Lower leg skin (tissue), 4 donors: ENCODE measurements at regions not wholly inside any gene's neighbourhood (a gene's known extent, or its start where the extent isn't known, plus 50 kb on each side); places are given as distances from the start of the nearest gene placed in this dataset.

Experiments
- DNase-seq, 2 donors: peaks; one replicate each; pipeline ENCODE4 v3.0.0-alpha.2; 2019; ENCODE audit warnings: low spot score in 2 of 2
- H3K4me3 ChIP-seq: fragments of 200-600 bp; sonication (generic); 2 replicates; pipeline ENCODE4 v1.5.1; 2017; ENCODE audit warnings: mild to moderate bottlenecking, low read depth; ENCODE audit not compliant: poor library complexity, severe bottlenecking
- POLR2A ChIP-seq, 2 donors: fragments of 450-650 bp; IDR thresholded peaks; one replicate each; pipeline ENCODE4 v1.6.1; 2016 to 2017; ENCODE audit warnings: antibody characterized with exemption in 2 of 2, mild to moderate bottlenecking in 1 of 2, moderate library complexity in 1 of 2
- WGBS, 2 donors: methylation state at CpG; one replicate each; pipeline ENCODE4 v1.1.5; 2018; 5-methylcytosine and 5-hydroxymethylcytosine counted together
- intact Hi-C: fragments of 100-400 bp; cut with DNase I; formaldehyde crosslinking; loops from one replicate; pipeline ENCODE4 v1.15.0; 2023; ENCODE audit warnings: low total_unique reads
- TF ChIP-seq, protein P1 (sequence below), 3 donors: fragments of 450-650 bp; IDR thresholded peaks; one replicate each; pipeline ENCODE4 v1.5.1; 2016; ENCODE audit warnings: antibody characterized with exemption in 3 of 3, mild to moderate bottlenecking in 3 of 3, moderate library complexity in 2 of 3

DNA sequence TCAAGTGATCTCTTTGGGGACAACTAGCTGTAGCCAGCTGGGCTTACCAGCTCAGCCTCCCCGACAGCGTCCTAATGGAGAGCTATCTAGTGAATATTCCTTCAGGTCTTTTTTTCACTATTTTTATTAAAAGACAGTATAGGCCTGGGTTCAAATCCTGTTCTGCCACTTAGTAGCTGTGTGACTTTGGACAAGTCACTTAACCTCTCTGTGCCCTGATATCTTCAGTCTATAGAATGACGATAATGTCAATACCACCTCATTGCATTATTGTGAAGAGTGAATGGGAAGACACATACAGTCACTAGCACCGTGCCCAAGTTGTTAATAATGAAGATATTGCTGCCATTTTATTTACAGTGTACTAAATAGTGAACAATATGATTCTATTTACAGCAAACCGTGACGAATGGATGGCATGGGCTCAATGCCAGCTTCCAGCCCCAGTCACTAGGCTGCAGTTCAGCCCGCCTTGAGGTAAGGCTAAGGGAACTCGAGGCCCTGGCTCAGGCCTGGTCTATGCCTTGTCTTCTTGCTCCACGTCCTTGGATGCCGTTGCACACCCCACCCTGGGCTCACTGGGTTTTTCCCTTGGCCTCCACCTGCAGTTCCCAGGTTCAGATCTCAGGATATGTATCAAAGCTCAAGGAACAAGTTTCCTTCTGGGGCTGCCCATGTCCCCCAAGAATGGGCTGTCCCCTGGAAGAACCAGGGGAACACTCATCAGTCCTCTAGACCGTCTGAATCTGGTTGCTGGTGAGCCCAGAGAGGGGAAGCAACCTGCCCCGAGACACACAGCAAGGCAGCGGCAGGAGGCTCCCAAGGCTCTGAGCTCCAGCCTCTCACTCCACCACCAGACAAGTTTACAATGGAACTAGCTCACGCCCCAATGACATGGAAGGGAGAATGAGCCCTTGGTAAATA lies 95.4 kb upstream of the TNRC6C start:
- intact Hi-C loops = no loop called here
- no peak for DNase-seq
- no peak for TF ChIP-seq POLR2A (IDR thresholded peaks at IDR 0.05)
- TF ChIP-seq, protein P1, sequence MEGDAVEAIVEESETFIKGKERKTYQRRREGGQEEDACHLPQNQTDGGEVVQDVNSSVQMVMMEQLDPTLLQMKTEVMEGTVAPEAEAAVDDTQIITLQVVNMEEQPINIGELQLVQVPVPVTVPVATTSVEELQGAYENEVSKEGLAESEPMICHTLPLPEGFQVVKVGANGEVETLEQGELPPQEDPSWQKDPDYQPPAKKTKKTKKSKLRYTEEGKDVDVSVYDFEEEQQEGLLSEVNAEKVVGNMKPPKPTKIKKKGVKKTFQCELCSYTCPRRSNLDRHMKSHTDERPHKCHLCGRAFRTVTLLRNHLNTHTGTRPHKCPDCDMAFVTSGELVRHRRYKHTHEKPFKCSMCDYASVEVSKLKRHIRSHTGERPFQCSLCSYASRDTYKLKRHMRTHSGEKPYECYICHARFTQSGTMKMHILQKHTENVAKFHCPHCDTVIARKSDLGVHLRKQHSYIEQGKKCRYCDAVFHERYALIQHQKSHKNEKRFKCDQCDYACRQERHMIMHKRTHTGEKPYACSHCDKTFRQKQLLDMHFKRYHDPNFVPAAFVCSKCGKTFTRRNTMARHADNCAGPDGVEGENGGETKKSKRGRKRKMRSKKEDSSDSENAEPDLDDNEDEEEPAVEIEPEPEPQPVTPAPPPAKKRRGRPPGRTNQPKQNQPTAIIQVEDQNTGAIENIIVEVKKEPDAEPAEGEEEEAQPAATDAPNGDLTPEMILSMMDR (IDR thresholded peaks at IDR 0.05) = no peak

DNA sequence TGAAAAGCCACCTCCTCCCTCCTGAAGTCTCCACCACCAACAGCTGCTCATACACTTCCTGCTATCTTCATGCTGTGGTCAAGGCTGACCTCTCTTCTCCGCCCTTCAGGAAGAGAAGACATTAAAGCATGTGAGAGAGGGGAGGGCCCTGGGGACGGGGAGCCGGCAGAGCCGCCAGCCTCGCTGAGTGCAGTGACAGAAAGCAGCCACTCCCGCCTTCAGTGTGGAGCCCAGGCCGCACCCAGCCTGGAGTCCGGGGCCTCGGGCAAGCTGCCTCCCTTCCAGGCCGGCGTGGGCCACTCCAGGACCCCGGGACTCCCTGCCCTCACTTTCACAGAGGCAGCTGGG lies 94.7 kb upstream of the TNRC6C start:
- no peak for TF ChIP-seq POLR2A (IDR thresholded peaks at IDR 0.05)
- TF ChIP-seq, protein P1 (IDR thresholded peaks at IDR 0.05) = no peak
- intact Hi-C loops = no loop called here
- DNase-seq = peak in 1 of 2 donors; percentile 43
- H3K4me3 ChIP-seq = no peak overlapping the region
- 13 to 14% methylated on average over 7 to 12 of the region's 12 CpGs for WGBS, 2 donors

More for the DNA sequence above, 95.4 kb upstream of the TNRC6C start:
- no peak overlapping the region for H3K4me3 ChIP-seq
- WGBS, 2 donors = 67 to 78% methylated on average over 14 of the region's 14 CpGs

DNA sequence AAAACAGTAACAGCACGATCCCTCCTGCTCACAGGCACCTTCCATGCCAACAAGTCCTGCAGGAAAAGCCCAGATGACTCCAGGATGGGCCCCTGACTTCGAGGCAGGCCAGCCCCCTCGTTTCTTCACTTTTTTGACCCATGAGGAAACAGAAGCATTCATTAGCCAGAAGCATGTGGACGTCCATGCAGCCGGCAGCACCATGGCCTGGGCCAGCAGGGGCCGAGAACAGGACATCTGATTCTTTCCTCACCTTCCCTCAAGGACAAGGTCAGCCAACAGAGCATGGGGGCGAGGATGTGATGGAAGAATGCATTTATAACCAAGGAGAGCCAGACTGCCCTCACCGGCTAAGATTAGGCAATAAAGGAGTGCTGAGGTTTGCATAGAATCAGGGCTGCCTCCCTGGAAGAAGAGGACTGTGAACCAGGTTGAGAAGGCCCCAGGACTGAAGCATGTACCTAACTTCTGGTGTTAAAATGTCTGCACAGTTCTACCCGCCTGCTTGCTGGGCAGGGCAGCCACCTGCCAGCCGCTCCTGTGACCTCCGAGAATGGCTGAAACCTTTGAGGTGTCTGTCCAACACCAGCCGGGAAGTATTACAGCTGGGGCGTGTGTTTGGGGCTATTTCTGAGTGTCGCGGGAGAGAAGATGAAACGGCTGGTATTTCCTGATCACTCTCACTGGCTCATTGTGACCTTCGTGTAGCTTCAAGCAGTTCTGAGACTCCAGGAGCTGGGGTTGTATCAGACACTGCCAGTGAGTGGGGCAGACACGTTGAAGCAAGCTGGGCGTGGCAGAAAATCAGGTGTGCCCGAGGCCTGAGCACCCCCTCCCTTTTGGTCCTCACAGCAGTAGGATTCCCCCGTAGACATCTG lies 94.0 kb upstream of the TNRC6C start:
- TF ChIP-seq, protein P1 (IDR thresholded peaks at IDR 0.05) = no peak
- TF ChIP-seq POLR2A (IDR thresholded peaks at IDR 0.05) = no peak
- 38 to 48% methylated on average over 20 to 21 of the region's 21 CpGs for WGBS, 2 donors
- DNase-seq = no peak
- H3K4me3 ChIP-seq = no peak overlapping the region
- intact Hi-C loops = no loop called here

DNA sequence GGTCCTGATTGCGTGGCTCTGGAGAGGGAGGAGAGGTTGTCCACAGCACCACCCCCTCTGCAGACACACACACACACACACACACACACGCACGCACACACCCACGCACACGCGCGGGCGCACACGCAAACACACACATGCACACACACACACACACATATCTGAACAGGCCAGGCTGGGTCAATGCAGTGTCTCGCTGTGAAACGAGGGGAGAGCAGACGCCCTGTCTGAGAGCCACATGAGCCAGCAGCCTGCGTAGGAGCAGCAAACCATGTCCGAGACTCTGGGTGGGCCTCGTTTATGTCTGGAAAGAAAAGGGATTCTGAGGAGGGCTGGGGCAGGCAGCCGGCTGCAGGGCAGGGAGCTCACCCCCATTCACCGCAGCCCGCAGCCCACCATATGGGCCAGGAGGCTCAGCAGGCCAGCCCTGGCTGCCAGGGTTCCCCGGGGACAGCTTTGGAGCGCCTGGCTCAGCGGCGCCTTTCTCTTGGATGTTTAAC lies 93.3 kb upstream of the TNRC6C start:
- intact Hi-C loops = no loop called here
- H3K4me3 ChIP-seq = no peak overlapping the region
- TF ChIP-seq, protein P1 (IDR thresholded peaks at IDR 0.05) = no peak
- no peak for TF ChIP-seq POLR2A (IDR thresholded peaks at IDR 0.05)
- DNase-seq = no peak
- WGBS, 2 donors = 55 to 56% methylated on average over 19 to 22 of the region's 22 CpGs

DNA sequence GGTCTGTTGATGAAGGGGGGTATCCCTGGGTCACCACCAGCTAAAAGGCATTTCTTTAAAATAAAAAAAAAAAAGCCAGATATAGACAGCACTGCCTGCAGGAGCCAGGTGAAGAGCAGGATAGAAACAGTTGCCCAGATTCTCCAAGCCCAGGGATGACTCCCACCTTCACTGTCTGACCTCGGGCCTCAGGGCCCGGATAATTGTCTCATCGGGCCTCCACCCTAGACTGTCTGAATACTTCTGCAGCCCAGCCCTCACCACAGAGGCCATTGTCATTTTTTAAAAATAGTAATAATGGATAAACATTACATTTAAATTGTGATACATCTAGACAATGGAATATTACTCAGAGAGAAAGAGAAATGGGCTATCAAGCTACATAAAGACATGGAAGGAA lies 92.8 kb upstream of the TNRC6C start:
- WGBS, 2 donors = 40 to 49% methylated on average over 3 of the region's 3 CpGs

More for the DNA sequence above, 92.8 kb upstream of the TNRC6C start:
- TF ChIP-seq, protein P1 (IDR thresholded peaks at IDR 0.05) = no peak
- TF ChIP-seq POLR2A (IDR thresholded peaks at IDR 0.05) = no peak
- intact Hi-C loops = no loop called here
- no peak overlapping the region for H3K4me3 ChIP-seq
- no peak for DNase-seq
